H1 (cell line): ENCODE measurements at regions not wholly inside any gene's neighbourhood (a gene's known extent, or its start where the extent isn't known, plus 50 kb on each side); places are given as distances from the start of the nearest gene placed in this dataset.

Experiments used
- CTCF ChIA-PET: fragments of 300-600 bp; sonication (Branson Sonifier 250); formaldehyde crosslinking; loops from one replicate; lab custom pipeline; 2021; ENCODE audit not compliant: partially characterized antibody; lab: Charles Lee
- POLR2A ChIA-PET: fragments of 300-600 bp; sonication (Branson Sonifier 250); formaldehyde crosslinking; loops from one replicate; lab custom pipeline; 2021; ENCODE audit warnings: inconsistent platforms; ENCODE audit not compliant: partially characterized antibody; lab: Charles Lee
- DNase-seq, 2 experiments: peaks; one replicate each; pipeline versions ENCODE4 v3.0.0 to v3.0.0-alpha.2; 2010 to 2022; ENCODE audit warnings: low spot score in 2 of 2, low read depth in 1 of 2, mixed read lengths in 1 of 2
- FAIRE-seq: peaks from 2 replicates; lab custom pipeline; 2011; peaks lifted over from hg19 to GRCh38; lab: Jason Lieb, UNC
- H2AFZ ChIP-seq: 2 replicates; pipeline ENCODE4 v1.8.1; 2012; ENCODE audit warnings: low read length, inconsistent platforms
- H2AK5ac ChIP-seq: 2 replicates; pipeline ENCODE4 v1.6.1; 2013; ENCODE audit warnings: low read depth, low read length
- H2BK120ac ChIP-seq: replicated peaks from 2 replicates; pipeline ENCODE3; 2013; ENCODE audit warnings: low read depth, low read length, inconsistent platforms
- H2BK12ac ChIP-seq: 2 replicates; pipeline ENCODE4 v1.6.1; 2013; ENCODE audit warnings: low read depth, low read length
- H2BK15ac ChIP-seq: 2 replicates; pipeline ENCODE4 v1.6.1; 2013; ENCODE audit warnings: low read length
- H2BK20ac ChIP-seq: 2 replicates; pipeline ENCODE4 v1.6.1; 2013; ENCODE audit warnings: low read length
- H2BK5ac ChIP-seq: 2 replicates; pipeline ENCODE4 v1.6.1; 2013; ENCODE audit warnings: low read depth, low read length
- H3K14ac ChIP-seq: 2 replicates; pipeline ENCODE4 v1.6.1; 2013; ENCODE audit warnings: inconsistent platforms; ENCODE audit not compliant: insufficient read length
- H3K18ac ChIP-seq: 2 replicates; pipeline ENCODE4 v1.6.1; 2013; ENCODE audit warnings: low read length; ENCODE audit errors: extremely low read depth
- H3K23ac ChIP-seq: 2 replicates; pipeline ENCODE4 v1.6.1; 2013; ENCODE audit warnings: inconsistent platforms; ENCODE audit not compliant: insufficient read length
- H3K23me2 ChIP-seq: 2 replicates; pipeline ENCODE4 v1.6.1; 2013; ENCODE audit warnings: low read depth, low read length
- H3K27ac ChIP-seq: 2 replicates; pipeline ENCODE4 v1.6.1; 2011; ENCODE audit warnings: low read depth, low read length, inconsistent platforms
- H3K27me3 ChIP-seq, 4 experiments: replicated peaks in 1 of 4; 1 replicate in 1 of 4; 2 replicates in 3 of 4; pipeline versions ENCODE4 v1.6.1 to v1.8.1; 2011 to 2013; ENCODE audit warnings: low read length in 3 of 4, mild to moderate bottlenecking in 3 of 4, inconsistent platforms in 2 of 4, mixed read lengths in 2 of 4, moderate library complexity in 1 of 4; ENCODE audit not compliant: control insufficient read depth in 3 of 4, insufficient read depth in 3 of 4; ENCODE audit errors: extremely low read depth in 1 of 4
- H3K36me3 ChIP-seq, 4 experiments: 2 replicates each; pipeline versions ENCODE4 v1.6.1 to v1.8.1; 2011 to 2013; ENCODE audit warnings: mild to moderate bottlenecking in 4 of 4, low read length in 3 of 4, moderate library complexity in 2 of 4, control low read depth in 1 of 4, inconsistent platforms in 1 of 4; ENCODE audit not compliant: insufficient read depth in 4 of 4, control insufficient read depth in 2 of 4
- H3K4ac ChIP-seq: replicated peaks from 2 replicates; pipeline ENCODE3; 2013; ENCODE audit warnings: low read length, low read depth, mixed read lengths, inconsistent platforms; ENCODE audit not compliant: insufficient read length
- H3K4me1 ChIP-seq, 4 experiments: replicated peaks in 1 of 4; 1 replicate in 1 of 4; 2 replicates in 3 of 4; pipeline versions ENCODE4 v1.6.1 to v1.8.1; 2011 to 2013; ENCODE audit warnings: low read length in 3 of 4, inconsistent platforms in 2 of 4, mixed read lengths in 1 of 4; ENCODE audit not compliant: insufficient read depth in 4 of 4, control insufficient read depth in 3 of 4
- H3K4me2 ChIP-seq, 2 experiments: 2 replicates each; pipeline versions ENCODE4 v1.6.1 to v1.8.1; 2011 to 2013; ENCODE audit warnings: low read depth in 2 of 2, low read length in 2 of 2, control low read depth in 1 of 2, inconsistent platforms in 1 of 2, mild to moderate bottlenecking in 1 of 2; ENCODE audit not compliant: insufficient read depth in 1 of 2
- H3K4me3 ChIP-seq, 4 experiments: fragments of 200-600, 300-600 bp in 1 of 4; sonication (generic), shearing (Covaris generic), sonication (Bioruptor Twin) in 1 of 4; 2 replicates each; pipeline versions ENCODE4 v1.5.1 to v1.8.1; 2011 to 2016; ENCODE audit warnings: low read length in 4 of 4, low read depth in 3 of 4, control low read depth in 2 of 4, inconsistent platforms in 2 of 4, mild to moderate bottlenecking in 2 of 4, mixed read lengths in 1 of 4, moderate library complexity in 1 of 4; ENCODE audit not compliant: insufficient read depth in 2 of 4; ENCODE audit errors: extremely low read depth in 1 of 4
- H3K56ac ChIP-seq: replicated peaks from 2 replicates; pipeline ENCODE3; 2013; ENCODE audit warnings: low read depth, mild to moderate bottlenecking, mixed read lengths, low read length, inconsistent platforms; ENCODE audit not compliant: insufficient read length
- H3K79me1 ChIP-seq: 2 replicates; pipeline ENCODE4 v1.6.1; 2013; ENCODE audit warnings: low read depth, low read length, control low read depth
- H3K79me2 ChIP-seq, 2 experiments: 2 replicates each; pipeline versions ENCODE4 v1.6.1 to v1.8.1; 2012 to 2013; ENCODE audit warnings: low read length in 2 of 2, mild to moderate bottlenecking in 2 of 2, inconsistent platforms in 1 of 2; ENCODE audit not compliant: insufficient read depth in 2 of 2, control insufficient read depth in 1 of 2
- H3K9ac ChIP-seq, 4 experiments: replicated peaks in 1 of 4; 1 replicate in 1 of 4; 2 replicates in 3 of 4; pipeline versions ENCODE4 v1.6.1 to v1.8.1; 2011 to 2013; ENCODE audit warnings: low read depth in 3 of 4, low read length in 3 of 4, control low read depth in 2 of 4, mild to moderate bottlenecking in 2 of 4, moderate library complexity in 2 of 4, inconsistent platforms in 1 of 4; ENCODE audit errors: extremely low read depth in 1 of 4
- H3K9me3 ChIP-seq, 2 experiments: 2 replicates each; pipeline versions ENCODE4 v1.6.1 to v1.8.1; 2012 to 2013; ENCODE audit warnings: mild to moderate bottlenecking in 2 of 2, moderate library complexity in 2 of 2, control low read depth in 1 of 2, inconsistent platforms in 1 of 2, low read depth in 1 of 2, low read length in 1 of 2, mixed read lengths in 1 of 2; ENCODE audit not compliant: insufficient read depth in 2 of 2
- H4K20me1 ChIP-seq, 2 experiments: replicated peaks in 1 of 2; 2 replicates each; pipeline versions ENCODE3 to v1.8.1; 2011 to 2013; ENCODE audit warnings: inconsistent platforms in 2 of 2, low read length in 2 of 2, mild to moderate bottlenecking in 1 of 2; ENCODE audit not compliant: insufficient read depth in 2 of 2, control insufficient read depth in 1 of 2
- H4K5ac ChIP-seq: 2 replicates; pipeline ENCODE4 v1.6.1; 2013; ENCODE audit warnings: low read length, low read depth, mixed read lengths, inconsistent platforms; ENCODE audit not compliant: insufficient read length
- H4K8ac ChIP-seq: 2 replicates; pipeline ENCODE4 v1.8.0; 2013; ENCODE audit warnings: mild to moderate bottlenecking, moderate library complexity, low read length, inconsistent platforms; ENCODE audit not compliant: insufficient read depth; ENCODE audit errors: extremely low read depth
- H4K91ac ChIP-seq: replicated peaks from 2 replicates; pipeline ENCODE3; 2013; ENCODE audit warnings: low read length, mixed read lengths, inconsistent platforms; ENCODE audit not compliant: insufficient read length
- BRCA1 ChIP-seq: IDR thresholded peaks from 2 replicates; pipeline ENCODE4 v1.6.1; 2012; ENCODE audit warnings: low read depth, low read length, improper control_type of control experiment
- E2F6 ChIP-seq: IDR thresholded peaks from 2 replicates; pipeline ENCODE4 v1.6.1; 2012; ENCODE audit warnings: inconsistent platforms
- EP300 ChIP-seq, 2 experiments: IDR thresholded peaks; 1 replicate in 1 of 2; 2 replicates in 1 of 2; pipeline ENCODE4 v1.6.1; 2011 to 2012; ENCODE audit warnings: low read depth in 2 of 2, low read length in 2 of 2, mild to moderate bottlenecking in 2 of 2, borderline replicate concordance in 1 of 2, inconsistent platforms in 1 of 2, moderate library complexity in 1 of 2
- MAFK ChIP-seq: IDR thresholded peaks from 2 replicates; pipeline ENCODE4 v1.6.1; 2012; ENCODE audit warnings: low read depth, mild to moderate bottlenecking, improper control_type of control experiment, low read length
- PHF8 ChIP-seq: fragments of 200-600 bp; sonication (generic); conservative IDR thresholded peaks from 2 replicates; pipeline ENCODE4 v1.7.1; 2012; ENCODE audit warnings: low read depth, mild to moderate bottlenecking, inconsistent platforms, low read length, moderate library complexity
- POLR2A ChIP-seq, 2 experiments: IDR thresholded peaks; 1 replicate in 1 of 2; 2 replicates in 1 of 2; pipeline ENCODE4 v1.6.1; 2011; ENCODE audit warnings: low read depth in 2 of 2, low read length in 2 of 2, mild to moderate bottlenecking in 2 of 2; ENCODE audit errors: control extremely low read depth in 1 of 2
- POU5F1 ChIP-seq: IDR thresholded peaks from 2 replicates; pipeline ENCODE4 v1.6.1; 2011; ENCODE audit warnings: low read depth, mild to moderate bottlenecking, low read length, moderate library complexity
- RBBP5 ChIP-seq: IDR thresholded peaks from 2 replicates; pipeline ENCODE4 v1.7.1; 2012; ENCODE audit warnings: low read depth, mild to moderate bottlenecking, inconsistent platforms, low read length, moderate library complexity, borderline replicate concordance
- SP1 ChIP-seq: IDR thresholded peaks from 2 replicates; pipeline ENCODE4 v1.6.1; 2011; ENCODE audit warnings: low read depth, low read length
- SP4 ChIP-seq: IDR thresholded peaks from 2 replicates; pipeline ENCODE4 v1.6.1; 2012; ENCODE audit warnings: low read length, inconsistent platforms
- SRF ChIP-seq: IDR thresholded peaks from 2 replicates; pipeline ENCODE4 v1.6.1; 2011; ENCODE audit warnings: mild to moderate bottlenecking, low read depth, low read length, moderate library complexity
- TAF1 ChIP-seq: IDR thresholded peaks from 2 replicates; pipeline ENCODE4 v1.6.1; 2011; ENCODE audit warnings: mild to moderate bottlenecking, low read depth, low read length
- WGBS, 2 experiments: shearing (Covaris generic) in 1 of 2; methylation state at CpG; one replicate each; pipeline versions ENCODE4 v1.1.6 to v1.1.7; 2013 to 2015; ENCODE audit warnings: low lambda C conversion rate in 2 of 2, mixed read lengths in 2 of 2, inconsistent platforms in 1 of 2, low coverage in 1 of 2, missing lambda C conversion rate in 1 of 2; ENCODE audit not compliant: insufficient replicate concordance in 2 of 2, insufficient coverage in 1 of 2, insufficient read length in 1 of 2; ENCODE audit errors: extremely low coverage in 1 of 2, missing lambda C conversion rate in 1 of 2; 5-methylcytosine and 5-hydroxymethylcytosine counted together

DNA sequence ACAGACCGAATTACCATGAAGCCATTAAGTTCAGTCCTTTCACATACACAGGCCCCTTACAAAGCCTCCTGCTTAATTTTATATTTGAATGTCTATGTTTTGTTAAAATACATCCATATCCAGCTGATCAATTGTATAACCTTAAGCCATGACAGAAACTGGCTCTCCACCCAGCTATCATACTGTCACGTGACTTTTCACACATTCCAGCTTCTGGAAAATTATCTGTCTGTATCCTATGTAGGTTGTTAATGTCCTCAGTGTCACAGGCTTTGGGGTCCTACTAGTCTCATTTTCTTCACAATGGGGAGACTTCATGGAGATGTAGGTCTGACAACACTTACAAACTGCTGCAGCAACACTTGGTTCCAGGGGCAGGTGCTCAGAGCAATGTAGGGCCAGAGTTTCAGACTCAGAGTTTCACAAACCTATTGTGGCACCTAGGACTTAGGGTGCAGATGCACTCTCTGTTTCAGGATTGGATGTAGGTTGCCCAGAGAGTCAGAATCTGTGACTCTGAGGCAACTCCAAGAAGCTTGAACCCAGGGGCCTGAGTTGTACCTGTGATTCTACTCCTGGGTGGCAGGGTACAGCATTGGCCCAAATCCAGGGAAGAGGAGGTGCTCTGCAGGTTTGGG lies 69.6 kb upstream of the PCDH20 start:
- TF ChIP-seq SP4 (no peak), SRF (no peak), E2F6 (no peak), POLR2A (IDR thresholded peaks at IDR 0.05; ENCODE audit: control extremely low read depth in 1 of 2, low read depth in 2 of 2, low read length in 2 of 2) (no peak), PHF8 (no peak), EP300 (IDR thresholded peaks at IDR 0.05; ENCODE audit: borderline replicate concordance in 1 of 2, low read depth in 2 of 2, low read length in 2 of 2) (no peak), SP1 (no peak), MAFK (no peak), POU5F1 (no peak), TAF1 (no peak), BRCA1 (no peak), RBBP5 (no peak)
- no peak overlapping the region for H3K14ac ChIP-seq
- DNase-seq (no peak), FAIRE-seq (no peak)
- no peak overlapping the region for H4K91ac ChIP-seq
- H2AFZ ChIP-seq, result no peak overlapping the region
- CTCF ChIA-PET, result interaction anchor here (0.6 to 1.0 kb wide), 4 partner anchors 8 to 468 kb away, joined by 3 to 4 read pairs (median 3); no protein-coding TSS in a partner anchor
- H3K18ac ChIP-seq, result no peak overlapping the region
- no peak overlapping the region for H2BK12ac ChIP-seq
- H3K23me2 ChIP-seq, result no peaks in the 10 kb centered on the region
- no peaks in the 10 kb centered on the region for H3K4me1 ChIP-seq
- POLR2A ChIA-PET, result no interaction called here
- no peak overlapping the region for H2AK5ac ChIP-seq
- no peak overlapping the region for H2BK20ac ChIP-seq
- no peak overlapping the region for H3K9ac ChIP-seq
- H2BK5ac ChIP-seq, result no peak overlapping the region
- no peak overlapping the region for H2BK120ac ChIP-seq
- no peak overlapping the region for H4K5ac ChIP-seq
- 82% methylated on average over 2 of the region's 2 CpGs; no CpG with 5 or more reads in 1 of the 2 experiments for WGBS, 2 experiments
- H3K36me3 ChIP-seq, result no peaks in the 10 kb centered on the region
- H3K79me1 ChIP-seq, result no peaks in the 10 kb centered on the region
- no peak overlapping the region for H3K23ac ChIP-seq
- H3K4me2 ChIP-seq, result no peak overlapping the region
- no peak overlapping the region for H3K4ac ChIP-seq
- H3K27me3 ChIP-seq, result no peaks in the 10 kb centered on the region
- H3K4me3 ChIP-seq, result no peak overlapping the region
- H3K56ac ChIP-seq, result no peak overlapping the region
- H3K9me3 ChIP-seq, result no peaks in the 10 kb centered on the region
- no peaks in the 10 kb centered on the region for H4K20me1 ChIP-seq
- H3K79me2 ChIP-seq, result no peaks in the 10 kb centered on the region
- H2BK15ac ChIP-seq, result no peak overlapping the region
- no peak overlapping the region for H4K8ac ChIP-seq
- H3K27ac ChIP-seq, result no peak overlapping the region
